Tibial artery (tissue), 4 donors: ENCODE measurements at regions not wholly inside any gene's neighbourhood (a gene's known extent, or its start where the extent isn't known, plus 50 kb on each side); places are given as distances from the start of the nearest gene placed in this dataset.

Source experiments
- DNase-seq, 2 donors: peaks; one replicate each; pipeline ENCODE4 v3.0.0-alpha.2; 2019
- H3K27ac ChIP-seq, 2 donors: fragments of 200-600 bp; sonication (generic) in 1 of 2; 1 replicate in 1 of 2; 2 replicates in 1 of 2; pipeline ENCODE4 v1.5.1; 2018 to 2019; ENCODE audit warnings: mild to moderate bottlenecking in 1 of 2
- H3K27me3 ChIP-seq, 2 donors: fragments of 200-600 bp; sonication (generic) in 1 of 2; one replicate each; pipeline versions ENCODE4 v1.5.1 to v1.6.0; 2016 to 2019
- H3K36me3 ChIP-seq, 3 donors: fragments of 200-600 bp; sonication (generic) in 2 of 3; one replicate each; pipeline ENCODE4 v1.5.1; 2016 to 2019; ENCODE audit warnings: mild to moderate bottlenecking in 2 of 3
- H3K4me1 ChIP-seq, 4 donors: fragments of 200-600 bp; sonication (generic) in 2 of 4; 1 replicate in 3 of 4; 2 replicates in 1 of 4; pipeline ENCODE4 v1.5.1; 2016 to 2019
- H3K4me3 ChIP-seq, 2 donors: fragments of 200-600 bp; sonication (generic) in 1 of 2; 1 replicate in 1 of 2; 2 replicates in 1 of 2; pipeline ENCODE4 v1.5.1; 2018 to 2019; ENCODE audit warnings: mild to moderate bottlenecking in 2 of 2
- H3K9me3 ChIP-seq, 3 donors: fragments of 200-600 bp; sonication (generic) in 1 of 3; one replicate each; pipeline ENCODE4 v1.5.1; 2016 to 2019
- intact Hi-C: fragments of 100-400 bp; cut with DNase I; formaldehyde crosslinking; loops from one replicate; pipeline ENCODE4 v1.15.0; 2023; ENCODE audit warnings: low total_unique reads
- TF ChIP-seq, protein P1 (sequence below), 2 experiments: fragments of 200-600 bp in 1 of 2; fragments of 450-650 bp in 1 of 2; IDR thresholded peaks; one replicate each; pipeline ENCODE4 v1.5.1; 2017 to 2019; ENCODE audit warnings: antibody characterized with exemption in 2 of 2, mild to moderate bottlenecking in 1 of 2, moderate library complexity in 1 of 2

DNA sequence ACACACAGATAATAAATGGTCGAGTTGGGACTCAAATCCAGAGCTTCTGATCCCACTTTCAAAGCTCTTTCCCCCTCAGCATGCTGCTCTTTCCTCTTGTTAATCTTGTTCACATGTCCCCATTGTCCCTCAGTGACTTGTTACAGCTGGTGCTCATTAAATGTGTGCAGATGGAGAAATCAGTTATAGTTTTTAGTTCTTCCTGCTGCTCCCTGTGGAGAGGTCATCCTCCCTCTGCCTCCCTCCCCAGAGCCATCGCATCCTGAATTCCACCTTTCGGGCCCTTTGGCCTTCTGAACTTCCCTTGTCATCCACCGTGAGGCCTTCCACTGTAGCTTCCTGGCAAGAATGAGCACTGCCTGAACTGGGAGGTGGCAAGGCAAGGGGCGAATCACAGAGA lies 179.6 kb downstream of the WSCD1 start:
- Histone ChIP-seq H3K9me3 (no peaks in the 10 kb centered on the region), H3K4me3 (no peak overlapping the region), H3K27ac (no peak overlapping the region), H3K36me3 (no peaks in the 10 kb centered on the region), H3K4me1 (no peaks in the 10 kb centered on the region), H3K27me3 (peaks cover 0 to 12% of the 10 kb centered on the region in 2 donors)
- intact Hi-C loops, result no loop called here
- TF ChIP-seq, protein P1, sequence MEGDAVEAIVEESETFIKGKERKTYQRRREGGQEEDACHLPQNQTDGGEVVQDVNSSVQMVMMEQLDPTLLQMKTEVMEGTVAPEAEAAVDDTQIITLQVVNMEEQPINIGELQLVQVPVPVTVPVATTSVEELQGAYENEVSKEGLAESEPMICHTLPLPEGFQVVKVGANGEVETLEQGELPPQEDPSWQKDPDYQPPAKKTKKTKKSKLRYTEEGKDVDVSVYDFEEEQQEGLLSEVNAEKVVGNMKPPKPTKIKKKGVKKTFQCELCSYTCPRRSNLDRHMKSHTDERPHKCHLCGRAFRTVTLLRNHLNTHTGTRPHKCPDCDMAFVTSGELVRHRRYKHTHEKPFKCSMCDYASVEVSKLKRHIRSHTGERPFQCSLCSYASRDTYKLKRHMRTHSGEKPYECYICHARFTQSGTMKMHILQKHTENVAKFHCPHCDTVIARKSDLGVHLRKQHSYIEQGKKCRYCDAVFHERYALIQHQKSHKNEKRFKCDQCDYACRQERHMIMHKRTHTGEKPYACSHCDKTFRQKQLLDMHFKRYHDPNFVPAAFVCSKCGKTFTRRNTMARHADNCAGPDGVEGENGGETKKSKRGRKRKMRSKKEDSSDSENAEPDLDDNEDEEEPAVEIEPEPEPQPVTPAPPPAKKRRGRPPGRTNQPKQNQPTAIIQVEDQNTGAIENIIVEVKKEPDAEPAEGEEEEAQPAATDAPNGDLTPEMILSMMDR (IDR thresholded peaks at IDR 0.05), result no peak
- no peak for DNase-seq

- Histone ChIP-seq H3K4me3 (no peak overlapping the region), H3K27ac (no peak overlapping the region), H3K27me3 (peaks cover 0 to 12% of the 10 kb centered on the region in 2 donors), H3K4me1 (no peaks in the 10 kb centered on the region), H3K36me3 (no peaks in the 10 kb centered on the region), H3K9me3 (no peaks in the 10 kb centered on the region)
- DNase-seq, result no peak
- intact Hi-C loops, result no loop called here
- TF ChIP-seq, protein P1 (IDR thresholded peaks at IDR 0.05), result no peak
These were observed 177.9 kb downstream of the WSCD1 start for GRCh38 chr17:6248061-6248460.

DNA sequence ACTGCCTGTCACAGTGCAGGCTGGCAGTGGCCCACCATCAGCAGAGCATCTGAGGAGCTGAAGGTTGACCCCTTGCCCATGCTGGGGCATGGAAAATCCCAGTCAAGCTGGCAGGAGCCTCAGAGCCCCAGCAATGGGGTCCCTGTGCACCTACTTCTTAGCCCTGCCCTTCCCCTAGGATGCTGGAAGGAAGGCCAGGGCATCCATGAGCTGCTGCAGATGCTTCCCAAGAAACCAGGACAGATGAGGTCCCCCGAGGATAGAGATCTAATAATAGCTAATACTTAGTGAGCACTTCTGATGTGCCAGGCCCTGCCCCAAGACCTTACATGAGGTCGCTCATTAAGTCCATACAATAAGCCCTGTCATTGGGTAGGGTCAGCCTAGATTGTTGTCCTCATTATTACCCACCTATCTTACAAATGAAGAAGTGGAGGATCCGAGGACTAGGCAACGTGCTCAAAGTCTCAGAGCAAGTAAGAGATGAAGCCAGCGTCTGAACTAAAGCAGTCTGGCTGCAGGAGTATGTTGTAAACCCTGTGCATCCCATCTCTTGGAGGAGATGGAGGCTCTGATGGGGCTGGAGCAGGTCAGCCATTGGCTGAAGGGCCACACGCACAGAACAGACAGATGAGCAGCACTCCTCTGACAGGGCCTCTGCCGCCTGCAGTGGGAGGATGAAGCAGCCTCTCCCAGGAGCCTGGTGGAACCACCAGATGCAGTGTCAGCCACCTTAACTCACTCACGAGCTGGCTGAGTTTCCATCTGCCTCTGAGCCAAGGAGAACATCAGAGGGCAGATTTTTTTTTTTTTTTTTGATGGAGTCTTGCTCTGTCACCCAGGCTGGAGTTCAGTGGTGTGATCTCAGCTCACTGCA lies 175.4 kb downstream of the WSCD1 start:
- H3K27ac ChIP-seq, result no peak overlapping the region
- TF ChIP-seq, protein P1 (IDR thresholded peaks at IDR 0.05), result no peak
- no peaks in the 10 kb centered on the region for H3K36me3 ChIP-seq
- peaks cover 0 to 30% of the 10 kb centered on the region in 2 donors for H3K27me3 ChIP-seq
- H3K4me1 ChIP-seq, result no peaks in the 10 kb centered on the region
- H3K4me3 ChIP-seq, result no peak overlapping the region
- intact Hi-C loops, result no loop called here
- H3K9me3 ChIP-seq, result no peaks in the 10 kb centered on the region
- no peak for DNase-seq

GRCh38 chr17:6244796-6245195 lies 174.6 kb downstream of the WSCD1 start:
- TF ChIP-seq, protein P1 (IDR thresholded peaks at IDR 0.05), result no peak
- Histone ChIP-seq H3K4me3 (no peak overlapping the region), H3K9me3 (no peaks in the 10 kb centered on the region), H3K27me3 (peaks cover 0 to 30% of the 10 kb centered on the region in 2 donors), H3K27ac (no peak overlapping the region), H3K36me3 (no peaks in the 10 kb centered on the region), H3K4me1 (no peaks in the 10 kb centered on the region)
- DNase-seq, result no peak
- intact Hi-C loops, result no loop called here

- peaks cover 0 to 29% of the 10 kb centered on the region in 2 donors for H3K27me3 ChIP-seq
- intact Hi-C loops, result no loop called here
These were observed 174.1 kb downstream of the WSCD1 start for GRCh38 chr17:6244253-6244652.

More at GRCh38 chr17:6244253-6244652, 174.1 kb downstream of the WSCD1 start:
- DNase-seq, result no peak
- Histone ChIP-seq H3K36me3 (no peaks in the 10 kb centered on the region), H3K27ac (no peak overlapping the region), H3K4me3 (no peak overlapping the region), H3K4me1 (no peaks in the 10 kb centered on the region), H3K9me3 (no peaks in the 10 kb centered on the region)
- TF ChIP-seq, protein P1 (IDR thresholded peaks at IDR 0.05), result no peak
